Aorta (tissue), 5 donors: ENCODE measurements at regions not wholly inside any gene's neighbourhood (a gene's known extent, or its start where the extent isn't known, plus 50 kb on each side); places are given as distances from the start of the nearest gene placed in this dataset.
A peak's percentile ranks its signal among the peaks of the same experiment; 100 is the strongest.

ENCODE experiments used
- ATAC-seq: fragments of 200-7000 bp; cut with Tn5 transposase; one replicate; pipeline ENCODE4 v1.9.1; 2022; ENCODE audit warnings: moderate library complexity; ENCODE audit not compliant: low FRiP score
- DNase-seq, 2 donors: peaks; one replicate each; pipeline ENCODE4 v3.0.0-alpha.2; 2020
- H3K27ac ChIP-seq, 2 donors: one replicate each; pipeline ENCODE4 v1.5.1; 2013; ENCODE audit warnings: low read length in 2 of 2, mild to moderate bottlenecking in 2 of 2, moderate library complexity in 2 of 2, control low read depth in 1 of 2, inconsistent platforms in 1 of 2, low read depth in 1 of 2
- H3K27me3 ChIP-seq, 2 donors: one replicate each; pipeline ENCODE4 v1.6.1; 2013; ENCODE audit warnings: control low read depth in 1 of 2, low read length in 1 of 2, mild to moderate bottlenecking in 1 of 2, moderate library complexity in 1 of 2; ENCODE audit not compliant: insufficient read depth in 2 of 2, control insufficient read depth in 1 of 2
- H3K36me3 ChIP-seq, 2 donors: one replicate each; pipeline ENCODE4 v1.6.1; 2013; ENCODE audit warnings: control low read depth in 1 of 2, low read length in 1 of 2, mild to moderate bottlenecking in 1 of 2; ENCODE audit not compliant: insufficient read depth in 2 of 2, control insufficient read depth in 1 of 2
- H3K4me1 ChIP-seq, 2 donors: one replicate each; pipeline ENCODE4 v1.6.1; 2013; ENCODE audit warnings: low read length in 2 of 2, control low read depth in 1 of 2, mild to moderate bottlenecking in 1 of 2, moderate library complexity in 1 of 2; ENCODE audit not compliant: insufficient read depth in 2 of 2, control insufficient read depth in 1 of 2
- H3K4me3 ChIP-seq, 2 donors: one replicate each; pipeline ENCODE4 v1.5.1; 2013; ENCODE audit warnings: low read length in 2 of 2, control low read depth in 1 of 2, mild to moderate bottlenecking in 1 of 2
- H3K9me3 ChIP-seq: one replicate; pipeline ENCODE4 v1.6.1; 2013; ENCODE audit warnings: mild to moderate bottlenecking, low read length; ENCODE audit not compliant: control insufficient read depth
- WGBS, 2 donors: extraction: QIAGEN DNeasy Blood & Tissue Kit; methylation state at CpG; one replicate each; pipeline ENCODE4 v1.1.7; 2013; 5-methylcytosine and 5-hydroxymethylcytosine counted together
- intact Hi-C, 2 donors: fragments of 100-400 bp; cut with DNase I; formaldehyde crosslinking; loops; one replicate each; pipeline versions ENCODE4 v1.14.2 to v1.15.0; 2022
- donor health status: healthy with polysubstance abuse.
- donor health status: Bipolar disorder and iron deficiency.
- donor health status: DM: no; HTN: no; CAD: no.
- donor health status: DM: no; HTN: no; CAD: no.
- donor health status: DM: yes; HTN: yes; CAD: no.

DNA sequence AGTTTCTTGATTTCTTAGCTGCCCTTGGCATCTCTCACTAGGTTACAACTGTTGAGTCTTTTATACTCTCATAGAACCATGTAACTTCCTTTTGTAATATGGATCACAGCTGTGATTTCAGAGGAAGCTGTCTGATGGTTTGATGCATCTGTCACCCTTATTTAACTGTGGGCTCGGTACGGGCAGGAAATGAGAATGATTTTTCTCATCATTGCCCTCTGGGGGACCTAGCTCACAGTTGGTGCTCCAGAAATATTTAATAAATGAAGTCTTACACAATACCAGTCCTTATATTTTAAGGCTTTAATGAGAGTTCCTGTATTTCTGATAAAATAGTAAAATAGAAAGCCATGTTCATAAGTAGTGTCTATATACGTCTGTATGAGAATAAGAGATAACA is 151.2 kb downstream of the EBLN2 start:
- no peak for ATAC-seq
- DNase-seq, result no peak
- Histone ChIP-seq H3K4me1 (peaks cover 5% of the 10 kb centered on the region in 2 donors), H3K27me3 (no peaks in the 10 kb centered on the region), H3K27ac (no peak overlapping the region), H3K4me3 (no peak overlapping the region), H3K36me3 (no peaks in the 10 kb centered on the region), H3K9me3 (peaks cover 4% of the 10 kb centered on the region)
- 91 to 93% methylated on average over 3 of the region's 3 CpGs for WGBS, 2 donors
- intact Hi-C loops, result no loop called here

DNA sequence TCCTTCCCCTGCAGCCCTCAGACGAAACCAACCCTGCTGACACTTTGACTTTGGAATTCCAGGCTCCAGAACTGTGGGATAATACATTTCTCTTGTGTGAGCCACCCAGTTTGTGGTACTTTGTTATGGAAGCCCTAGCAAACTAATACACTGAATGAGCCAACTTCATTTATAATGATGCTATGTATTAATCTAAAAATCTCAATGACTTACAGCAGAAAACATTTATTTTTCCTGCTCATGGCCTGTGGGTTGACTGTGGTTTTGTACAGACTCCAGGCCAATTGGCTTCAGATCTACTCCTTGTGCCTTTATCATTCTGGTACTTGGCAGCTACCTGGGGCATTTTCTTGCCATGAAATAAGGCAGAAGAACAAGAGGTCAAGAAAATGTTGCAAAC is 152.4 kb downstream of the EBLN2 start:
- Histone ChIP-seq H3K27me3 (no peaks in the 10 kb centered on the region), H3K27ac (peak overlapping the region in 1 of 2 donors; percentile 48), H3K4me1 (peaks cover 5% of the 10 kb centered on the region in 2 donors), H3K4me3 (no peak overlapping the region), H3K36me3 (no peaks in the 10 kb centered on the region), H3K9me3 (peaks cover 4% of the 10 kb centered on the region)
- 24 to 38% methylated on average over 1 of the region's 1 CpG for WGBS, 2 donors
- DNase-seq, result no peak
- intact Hi-C loops, result no loop called here
- ATAC-seq, result no peak

DNA sequence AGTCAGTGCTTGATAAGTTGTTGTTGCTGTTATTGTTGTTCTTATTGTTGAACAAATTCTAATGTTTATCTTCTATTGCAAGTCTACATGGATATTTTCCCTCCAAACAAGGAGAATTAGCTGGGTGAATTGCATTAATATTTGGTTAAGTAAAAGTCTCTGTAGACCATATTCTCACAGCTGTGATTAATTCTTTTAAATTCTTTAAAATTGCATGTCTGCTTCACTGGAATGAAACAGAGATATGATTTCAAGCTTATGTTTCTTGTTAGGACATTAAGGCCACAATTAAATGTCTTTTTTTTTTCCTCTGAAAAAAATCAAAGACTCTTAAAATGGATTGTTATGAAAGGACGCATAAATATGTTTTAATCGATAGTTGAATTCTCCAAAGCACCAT is 153.4 kb downstream of the EBLN2 start:
- intact Hi-C loops, result no loop called here
- no peaks in the 10 kb centered on the region for H3K36me3 ChIP-seq
- peaks cover 5% of the 10 kb centered on the region in 2 donors for H3K4me1 ChIP-seq
- ATAC-seq (no peak), DNase-seq (no peak)
- H3K27me3 ChIP-seq, result no peaks in the 10 kb centered on the region
- H3K4me3 ChIP-seq, result no peak overlapping the region
- 16 to 20% methylated on average over 2 of the region's 2 CpGs for WGBS, 2 donors
- peaks cover 4% of the 10 kb centered on the region for H3K9me3 ChIP-seq
- H3K27ac ChIP-seq, result no peak overlapping the region

DNA sequence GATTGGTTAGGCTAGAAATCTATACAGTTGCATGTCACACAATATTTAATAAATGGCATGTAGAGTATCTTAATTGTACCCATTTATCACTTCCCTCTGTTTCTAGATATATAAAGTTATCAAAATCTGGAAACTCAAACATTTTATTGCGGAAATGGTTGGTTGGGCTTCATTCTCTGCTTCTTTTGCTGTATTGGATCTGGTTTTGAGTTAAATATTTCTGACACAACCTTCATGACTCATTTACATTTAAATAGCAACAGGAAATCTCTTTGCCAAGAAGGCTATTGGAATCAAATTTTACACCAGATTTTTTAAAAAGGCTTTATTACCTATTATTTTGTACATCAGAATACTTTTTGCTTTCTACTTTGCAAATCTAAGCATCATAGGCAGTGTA is 153.8 kb downstream of the EBLN2 start:
- Histone ChIP-seq H3K4me3 (no peak overlapping the region), H3K27me3 (no peaks in the 10 kb centered on the region), H3K9me3 (peaks cover 4% of the 10 kb centered on the region), H3K27ac (no peak overlapping the region), H3K4me1 (peaks cover 5% of the 10 kb centered on the region in 2 donors), H3K36me3 (no peaks in the 10 kb centered on the region)
- DNase-seq, result no peak
- no peak for ATAC-seq
- 5 to 9% methylated on average over 1 of the region's 1 CpG for WGBS, 2 donors
- intact Hi-C loops, result no loop called here

DNA sequence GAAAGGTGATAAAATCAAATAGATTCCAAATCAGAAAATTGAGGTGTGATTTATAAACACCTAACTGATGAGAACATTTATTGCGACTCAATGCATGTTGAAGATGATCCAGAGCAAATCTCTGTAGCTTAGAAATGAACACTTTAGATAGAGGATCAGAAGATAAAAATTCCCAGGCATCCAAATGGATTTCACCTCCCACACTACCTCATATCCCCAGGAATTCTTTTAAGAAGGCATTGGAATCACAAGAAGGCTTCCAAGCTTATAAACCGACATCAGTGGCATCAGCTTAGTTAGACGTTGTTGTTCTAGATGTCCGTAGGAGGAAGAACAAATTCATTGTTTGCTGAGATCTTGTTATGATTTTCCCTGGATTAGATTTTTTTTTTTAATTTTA is 154.4 kb downstream of the EBLN2 start:
- Histone ChIP-seq H3K36me3 (no peaks in the 10 kb centered on the region), H3K27me3 (no peaks in the 10 kb centered on the region), H3K27ac (no peak overlapping the region), H3K4me3 (no peak overlapping the region), H3K4me1 (peaks cover 5% of the 10 kb centered on the region in 2 donors), H3K9me3 (peaks cover 4% of the 10 kb centered on the region)
- DNase-seq (no peak), ATAC-seq (no peak)
- intact Hi-C loops, result no loop called here
- 36 to 38% methylated on average over 4 of the region's 4 CpGs for WGBS, 2 donors

DNA sequence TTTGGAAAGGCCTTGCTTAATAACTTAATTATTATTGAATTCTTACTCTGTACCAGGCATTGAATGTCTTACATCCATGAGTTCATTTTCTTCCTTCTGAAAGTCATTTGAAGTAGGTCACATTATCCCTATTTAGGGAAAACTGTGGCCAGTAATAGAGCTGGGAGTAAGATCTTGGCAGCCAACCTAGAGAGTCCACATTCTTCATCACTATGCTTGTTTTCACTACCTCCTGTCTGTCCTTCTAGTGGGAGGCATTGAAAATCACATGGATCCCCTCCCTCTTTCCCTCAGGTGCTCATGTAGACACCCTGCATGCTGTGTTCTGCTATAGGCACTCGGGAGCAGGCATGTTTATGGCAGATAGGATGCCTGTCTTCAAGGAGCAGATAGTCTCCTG is 154.9 kb downstream of the EBLN2 start:
- Histone ChIP-seq H3K27ac (peak overlapping the region in 1 of 2 donors; percentile 67), H3K36me3 (no peaks in the 10 kb centered on the region), H3K27me3 (no peaks in the 10 kb centered on the region), H3K4me1 (peaks cover 5% of the 10 kb centered on the region in 2 donors), H3K4me3 (no peak overlapping the region), H3K9me3 (peaks cover 4% of the 10 kb centered on the region)
- ATAC-seq (peak; percentile 67), DNase-seq (no peak)
- WGBS, 2 donors, result 89 to 90% methylated on average over 1 of the region's 1 CpG
- intact Hi-C loops, result no loop called here

DNA sequence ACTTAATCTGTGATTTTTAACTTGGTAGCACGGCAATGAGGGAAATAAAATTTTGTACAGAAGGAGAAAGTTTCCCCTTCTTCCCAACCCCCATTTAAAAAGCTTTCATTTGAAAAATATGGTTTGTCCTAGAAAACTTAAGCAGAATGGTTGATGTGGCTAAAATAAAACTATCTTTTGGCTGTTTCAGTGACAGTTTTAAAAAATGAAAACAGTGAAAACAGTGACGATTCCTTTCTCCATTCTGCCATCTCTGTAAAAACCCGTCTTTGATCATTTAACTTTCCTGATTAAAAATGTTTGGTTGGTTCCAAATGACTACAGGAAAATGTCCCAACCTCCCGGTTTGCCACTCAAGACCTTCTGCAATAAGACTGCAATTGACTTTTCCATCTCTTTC is 160.7 kb downstream of the EBLN2 start:
- H3K4me1 ChIP-seq, result peaks cover 0 to 2% of the 10 kb centered on the region in 2 donors
- no peak overlapping the region for H3K27ac ChIP-seq
- no peaks in the 10 kb centered on the region for H3K36me3 ChIP-seq
- no peaks in the 10 kb centered on the region for H3K27me3 ChIP-seq
- H3K4me3 ChIP-seq, result no peak overlapping the region
- DNase-seq (no peak), ATAC-seq (no peak)
- intact Hi-C loops, result loop anchor here in 1 of 2 donors (10.0 kb wide), 1 partner anchor 273 kb away; no protein-coding TSS in a partner anchor
- whole genome bisulfite sequencing, 2 donors, result 40 to 56% methylated on average over 4 of the region's 4 CpGs
- H3K9me3 ChIP-seq, result no peaks in the 10 kb centered on the region

DNA sequence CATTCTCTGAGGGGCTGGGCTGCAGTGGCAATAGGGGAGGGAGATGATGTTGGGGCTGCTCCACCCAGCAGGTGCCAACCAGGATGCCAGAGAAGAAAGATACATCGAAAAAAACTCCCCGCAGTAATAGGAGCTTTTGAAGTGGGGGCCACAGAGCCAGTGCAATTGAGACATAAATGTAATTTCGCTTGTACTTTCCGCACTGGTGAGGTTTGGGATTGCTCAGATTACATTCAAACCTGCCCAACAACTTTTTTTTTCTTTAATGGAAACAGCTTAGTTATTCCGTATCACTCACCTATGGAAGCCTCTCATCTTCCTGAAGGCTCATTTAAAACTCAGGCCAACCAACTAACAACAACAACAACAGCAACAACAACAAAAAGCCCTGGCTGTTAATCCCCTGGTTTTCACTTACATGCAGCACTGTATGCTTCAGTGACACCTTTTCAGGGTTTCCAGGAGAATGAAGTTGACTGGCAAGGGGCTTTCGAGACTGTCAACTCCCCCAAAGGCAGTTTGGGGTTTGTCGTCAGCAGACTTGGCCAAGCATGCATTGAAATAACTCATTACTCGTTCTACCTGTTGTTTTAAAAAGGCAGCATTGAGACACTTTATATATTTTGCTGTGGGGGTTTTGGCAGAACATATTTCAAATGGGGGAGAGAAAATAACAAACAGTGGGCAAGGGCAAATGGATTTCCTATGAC is 163.8 kb downstream of the EBLN2 start:
- Histone ChIP-seq H3K27me3 (no peaks in the 10 kb centered on the region), H3K36me3 (no peaks in the 10 kb centered on the region), H3K27ac (peak overlapping the region in 1 of 2 donors; percentile 73), H3K9me3 (no peaks in the 10 kb centered on the region), H3K4me3 (no peak overlapping the region), H3K4me1 (peaks cover 2% of the 10 kb centered on the region in 2 donors)
- no peak for DNase-seq
- intact Hi-C loops, result loop anchor here in 1 of 2 donors (10.0 kb wide), 1 partner anchor 270 kb away; no protein-coding TSS in a partner anchor
- 71 to 76% methylated on average over 8 of the region's 8 CpGs for WGBS, 2 donors
- no peak for ATAC-seq

DNA sequence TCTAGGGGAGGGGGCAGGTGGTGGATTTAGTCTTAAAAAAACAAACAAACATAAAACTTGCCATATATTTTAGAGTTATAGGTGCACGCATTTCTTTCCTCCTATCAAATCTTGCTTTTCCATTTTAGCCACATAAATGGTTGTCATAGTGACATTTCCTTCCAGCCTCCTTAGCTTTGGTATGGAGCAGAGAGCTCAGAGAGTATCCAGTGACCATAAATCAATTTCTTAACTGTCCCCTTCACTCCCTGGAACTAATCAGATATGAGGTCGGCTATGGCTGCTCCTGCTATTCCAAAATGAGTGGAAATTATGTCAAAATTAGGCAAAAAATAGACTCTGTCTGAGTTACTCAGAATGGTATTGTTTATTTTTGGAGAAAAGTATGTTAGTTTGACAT is 164.5 kb downstream of the EBLN2 start:
- Histone ChIP-seq H3K27ac (no peak overlapping the region), H3K9me3 (no peaks in the 10 kb centered on the region), H3K4me1 (peaks cover 2% of the 10 kb centered on the region in 2 donors), H3K36me3 (no peaks in the 10 kb centered on the region), H3K4me3 (no peak overlapping the region), H3K27me3 (no peaks in the 10 kb centered on the region)
- DNase-seq, result no peak
- no peak for ATAC-seq
- intact Hi-C loops, result loop anchor here in 1 of 2 donors (10.0 kb wide), 1 partner anchor 269 kb away; no protein-coding TSS in a partner anchor
- WGBS, 2 donors, result 6 to 7% methylated on average over 2 of the region's 2 CpGs
